ENCODE measurements at regions not wholly inside any gene's neighbourhood (a gene's known extent, or its start where the extent isn't known, plus 50 kb on each side); places are given as distances from the start of the nearest gene placed in this dataset.
"Not testable (repeated sequence)": the region's sequence is repeated elsewhere in the genome, so short reads cannot be mapped to it uniquely, and the experiment has no call there.

GRCh38 chr6:157727629-157728182, 95.3 kb upstream of the SNX9 start:
- no peak for DNase-seq

- no peak for DNase-seq
These were observed 94.7 kb upstream of the SNX9 start for GRCh38 chr6:157728183-157728881.

GRCh38 chr6:157731221-157731620, 91.8 kb upstream of the SNX9 start:
- no peak for DNase-seq

GRCh38 chr6:157732007-157732406, 91.0 kb upstream of the SNX9 start:
- DNase-seq: no peak

GRCh38 chr6:157732416-157733161, 90.5 kb upstream of the SNX9 start:
- no peak for DNase-seq

GRCh38 chr6:157736555-157736954, 86.5 kb upstream of the SNX9 start:
- DNase-seq: not testable (repeated sequence)

- DNase-seq: no peak
These were observed 81.6 kb upstream of the SNX9 start for GRCh38 chr6:157741321-157741947.

GRCh38 chr6:157741948-157742556, 81.0 kb upstream of the SNX9 start:
- DNase-seq: no peak

GRCh38 chr6:157744102-157744601, 78.9 kb upstream of the SNX9 start:
- no peak for DNase-seq

- no peak for DNase-seq
These were observed 76.1 kb upstream of the SNX9 start for GRCh38 chr6:157746897-157747296.

- DNase-seq: no peak
These were observed 75.7 kb upstream of the SNX9 start for GRCh38 chr6:157747370-157747769.

- no peak for DNase-seq
These were observed 74.0 kb upstream of the SNX9 start for GRCh38 chr6:157748839-157749571.

GRCh38 chr6:157750973-157751372, 72.1 kb upstream of the SNX9 start:
- DNase-seq: not testable (repeated sequence)

- DNase-seq: no peak
These were observed 71.4 kb upstream of the SNX9 start for GRCh38 chr6:157751547-157752200.

GRCh38 chr6:157752879-157753278, 70.2 kb upstream of the SNX9 start:
- DNase-seq: not testable (repeated sequence)

GRCh38 chr6:157753291-157753690, 69.8 kb upstream of the SNX9 start:
- no peak for DNase-seq

- DNase-seq: not testable (repeated sequence)
These were observed 69.2 kb upstream of the SNX9 start for GRCh38 chr6:157753801-157754200.

- no peak for DNase-seq
These were observed 68.7 kb upstream of the SNX9 start for GRCh38 chr6:157754351-157754750.

GRCh38 chr6:157755032-157755745, 67.9 kb upstream of the SNX9 start:
- DNase-seq: no peak

- no peak for DNase-seq
These were observed 67.2 kb upstream of the SNX9 start for GRCh38 chr6:157755746-157756411.

Measured in NCI-H748 treated with DMSO at 0.1 percent for 48 hours (cell line).